Retinal pigment epithelial cell (primary cell): ENCODE measurements at regions not wholly inside any gene's neighbourhood (a gene's known extent, or its start where the extent isn't known, plus 50 kb on each side); places are given as distances from the start of the nearest gene placed in this dataset.

ENCODE experiments used
- DNase-seq: peaks from one replicate; pipeline ENCODE4 v3.0.0-alpha.2; 2010; ENCODE audit warnings: low read depth
- H3K4me3 ChIP-seq: 2 replicates; pipeline ENCODE4 v1.5.1; 2011; ENCODE audit warnings: mild to moderate bottlenecking, low read length, control low read depth, moderate library complexity
- TF ChIP-seq, protein P1 (sequence below): conservative IDR thresholded peaks from 2 replicates; pipeline ENCODE4 v1.5.1; 2011; ENCODE audit warnings: low read depth, low read length, control low read depth, inconsistent platforms

DNA sequence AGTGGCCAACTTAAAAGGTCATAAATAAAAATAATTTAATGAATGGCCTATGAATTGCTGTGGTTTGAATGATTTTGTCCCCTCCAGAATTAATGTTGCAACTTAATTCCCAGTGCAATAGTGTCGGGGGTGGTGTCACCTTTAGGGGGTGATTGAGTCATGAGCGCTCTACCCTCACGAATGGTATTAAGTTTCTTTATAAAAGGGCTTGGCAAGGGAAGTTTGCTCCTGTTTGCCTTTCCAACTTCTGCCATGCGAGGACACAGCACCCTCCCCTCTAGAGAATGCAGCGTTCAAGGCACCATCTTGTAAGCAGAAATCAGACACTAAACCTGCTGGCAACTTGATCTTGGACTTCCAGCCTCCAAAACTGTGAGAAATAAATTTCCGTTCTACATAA, 253.3 kb downstream of the ATXN7L3B start:
- TF ChIP-seq, protein P1, sequence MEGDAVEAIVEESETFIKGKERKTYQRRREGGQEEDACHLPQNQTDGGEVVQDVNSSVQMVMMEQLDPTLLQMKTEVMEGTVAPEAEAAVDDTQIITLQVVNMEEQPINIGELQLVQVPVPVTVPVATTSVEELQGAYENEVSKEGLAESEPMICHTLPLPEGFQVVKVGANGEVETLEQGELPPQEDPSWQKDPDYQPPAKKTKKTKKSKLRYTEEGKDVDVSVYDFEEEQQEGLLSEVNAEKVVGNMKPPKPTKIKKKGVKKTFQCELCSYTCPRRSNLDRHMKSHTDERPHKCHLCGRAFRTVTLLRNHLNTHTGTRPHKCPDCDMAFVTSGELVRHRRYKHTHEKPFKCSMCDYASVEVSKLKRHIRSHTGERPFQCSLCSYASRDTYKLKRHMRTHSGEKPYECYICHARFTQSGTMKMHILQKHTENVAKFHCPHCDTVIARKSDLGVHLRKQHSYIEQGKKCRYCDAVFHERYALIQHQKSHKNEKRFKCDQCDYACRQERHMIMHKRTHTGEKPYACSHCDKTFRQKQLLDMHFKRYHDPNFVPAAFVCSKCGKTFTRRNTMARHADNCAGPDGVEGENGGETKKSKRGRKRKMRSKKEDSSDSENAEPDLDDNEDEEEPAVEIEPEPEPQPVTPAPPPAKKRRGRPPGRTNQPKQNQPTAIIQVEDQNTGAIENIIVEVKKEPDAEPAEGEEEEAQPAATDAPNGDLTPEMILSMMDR = no peak
- no peak overlapping the region for H3K4me3 ChIP-seq
- no peak for DNase-seq

DNA sequence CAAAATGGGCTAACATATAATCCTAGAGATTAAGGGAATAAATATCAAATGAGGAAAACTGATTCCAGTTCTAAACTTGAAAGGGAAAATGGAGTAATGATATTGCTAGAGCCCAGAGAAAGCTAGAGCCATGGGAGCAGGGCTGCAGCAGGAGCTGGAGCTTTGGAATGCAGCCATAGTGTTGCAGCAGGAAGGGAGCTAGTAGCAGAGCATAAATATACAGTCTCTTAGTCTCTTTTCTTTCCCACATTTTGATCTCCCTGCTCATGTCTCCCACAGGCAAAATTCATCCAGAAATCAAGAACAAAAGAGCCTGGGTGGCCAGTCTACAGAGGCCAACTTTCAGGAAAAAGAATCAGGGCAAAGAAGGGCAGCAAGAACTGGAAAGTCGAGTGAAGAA, 253.7 kb downstream of the ATXN7L3B start:
- no peak overlapping the region for H3K4me3 ChIP-seq
- no peak for DNase-seq
- TF ChIP-seq, protein P1 = no peak

DNA sequence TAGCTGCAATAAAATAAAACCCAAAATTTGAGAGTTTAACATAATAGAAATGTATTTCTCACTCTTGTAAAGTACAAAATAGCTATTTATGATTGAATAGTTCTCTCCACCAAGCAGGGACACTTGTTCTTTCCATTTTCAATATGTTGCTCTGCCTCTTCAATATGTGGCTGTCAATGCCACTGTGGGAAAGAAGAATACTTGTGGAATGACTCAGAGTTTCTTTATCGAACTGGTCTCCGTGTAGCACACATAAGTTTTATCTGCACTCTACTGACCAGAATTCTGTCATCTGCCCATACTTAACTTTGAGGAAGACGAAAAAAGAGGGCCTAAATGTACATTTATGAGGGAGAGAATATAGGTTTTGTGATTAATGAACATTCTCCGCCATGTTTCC, 256.9 kb downstream of the ATXN7L3B start:
- TF ChIP-seq, protein P1 = no peak
- H3K4me3 ChIP-seq = no peak overlapping the region
- DNase-seq = no peak

DNA sequence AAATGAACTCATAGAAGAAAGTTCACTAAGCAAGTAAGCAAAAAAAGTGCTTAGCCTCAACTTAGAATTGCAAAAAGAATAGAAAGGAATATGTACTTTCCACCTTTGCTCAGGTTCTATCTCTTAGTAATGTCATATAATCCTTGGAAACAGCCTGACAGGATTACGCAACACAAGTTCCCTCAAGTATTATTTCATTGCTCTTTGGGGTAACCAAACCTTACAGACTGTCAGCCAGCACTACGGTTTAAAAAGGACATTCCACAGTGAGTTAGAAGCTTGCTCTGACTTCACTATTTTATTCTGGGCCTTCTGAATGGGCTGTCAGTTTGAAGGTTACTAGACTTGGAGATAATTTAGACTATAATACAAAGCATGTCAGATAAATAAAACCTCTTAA, 264.0 kb downstream of the ATXN7L3B start:
- DNase-seq = no peak
- TF ChIP-seq, protein P1 = no peak
- no peak overlapping the region for H3K4me3 ChIP-seq

DNA sequence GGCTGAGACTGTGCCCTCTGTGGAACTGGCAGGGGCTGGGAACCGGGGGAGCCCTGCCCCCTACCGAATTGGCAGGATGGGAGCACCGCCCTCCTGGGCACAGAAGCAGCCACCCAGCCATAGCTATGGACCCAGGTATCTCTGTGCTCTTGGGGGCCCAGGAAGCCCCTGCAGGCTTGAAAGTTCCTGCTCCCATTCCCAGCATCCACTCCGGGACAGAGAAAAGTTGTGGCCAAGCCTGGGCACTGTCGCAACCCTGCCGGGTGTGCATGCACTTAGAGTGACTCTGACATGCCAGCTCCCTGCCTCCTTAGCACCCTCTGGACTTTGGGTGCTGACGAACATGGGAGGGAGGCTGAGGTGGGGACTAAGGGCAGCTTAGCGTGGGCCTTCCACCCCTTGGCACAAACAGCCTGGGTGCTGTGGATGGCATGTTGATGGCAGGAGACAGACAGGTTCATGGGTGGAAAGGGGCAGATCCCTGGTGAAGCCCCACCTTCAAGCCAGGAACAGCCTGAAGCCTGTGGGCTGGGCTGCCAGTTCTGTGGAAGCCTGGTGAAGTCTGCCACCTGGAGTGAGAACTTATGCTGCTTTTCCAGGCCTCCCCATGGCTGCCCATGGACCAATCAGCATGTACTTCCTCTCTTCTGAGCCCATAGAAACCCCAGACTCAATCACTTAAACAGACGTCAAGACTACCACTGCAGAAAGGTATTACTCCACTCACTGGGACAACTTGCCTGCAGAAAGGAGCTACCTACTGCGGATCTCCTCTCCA, 279.0 kb downstream of the ATXN7L3B start:
- no peak overlapping the region for H3K4me3 ChIP-seq
- TF ChIP-seq, protein P1 = no peak
- DNase-seq = no peak

DNA sequence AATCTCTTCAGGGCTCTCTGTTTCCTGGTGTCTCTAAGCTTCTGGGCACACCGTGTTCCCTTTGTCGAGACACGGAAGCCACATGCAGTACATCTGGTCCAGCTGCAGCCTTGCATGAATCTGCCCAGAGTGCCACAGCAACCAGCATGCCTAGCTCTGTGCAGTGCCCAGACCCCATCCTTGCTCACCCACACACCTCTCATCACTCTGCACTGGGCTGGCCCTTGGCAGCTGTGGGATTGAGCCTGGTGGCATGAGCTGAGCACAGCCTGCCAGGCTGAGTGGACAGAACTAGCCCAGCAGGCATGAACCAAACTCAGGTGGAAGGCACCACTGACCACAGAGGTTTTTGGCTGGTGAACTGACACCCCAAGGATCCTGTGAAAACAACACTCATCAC, 279.9 kb downstream of the ATXN7L3B start:
- no peak overlapping the region for H3K4me3 ChIP-seq
- DNase-seq = no peak
- TF ChIP-seq, protein P1 = no peak

DNA sequence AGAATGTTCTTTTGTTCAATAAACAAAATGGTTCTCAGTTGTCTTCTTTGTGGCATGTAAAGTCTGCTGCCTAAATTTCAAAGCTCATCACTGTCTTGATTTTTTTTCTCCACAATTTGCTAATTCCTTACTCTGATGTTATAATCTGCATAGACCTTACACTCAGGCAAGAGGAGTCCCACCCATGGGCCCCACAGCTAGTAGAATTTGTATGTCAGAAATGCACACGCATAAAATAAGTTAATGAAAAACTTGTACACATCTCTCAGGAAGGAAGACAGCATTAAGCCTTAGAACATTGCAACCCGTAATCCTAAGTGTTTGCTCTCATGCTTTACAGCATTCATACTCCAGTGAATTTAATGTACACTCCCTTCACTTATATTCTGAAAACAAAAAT, 280.8 kb downstream of the ATXN7L3B start:
- DNase-seq = no peak
- TF ChIP-seq, protein P1 = no peak
- no peak overlapping the region for H3K4me3 ChIP-seq
